Kidney capillary endothelial cell (primary cell): ENCODE measurements at regions not wholly inside any gene's neighbourhood (a gene's known extent, or its start where the extent isn't known, plus 50 kb on each side); places are given as distances from the start of the nearest gene placed in this dataset.
"Not testable (repeated sequence)": the region's sequence is repeated elsewhere in the genome, so short reads cannot be mapped to it uniquely, and the experiment has no call there.

Experiments used
- DNase-seq: peaks from one replicate; pipeline ENCODE4 v3.0.0-alpha.2; 2018; ENCODE audit warnings: low spot score

- DNase-seq = no peak
These were observed 112.6 kb downstream of the BRMS1L start for GRCh38 chr14:35938770-35939169.

GRCh38 chr14:35934499-35934898, 108.4 kb downstream of the BRMS1L start:
- DNase-seq = no peak

GRCh38 chr14:35932659-35933159, 106.6 kb downstream of the BRMS1L start:
- no peak for DNase-seq

GRCh38 chr14:35932136-35932535, 106.0 kb downstream of the BRMS1L start:
- no peak for DNase-seq

- DNase-seq = no peak
These were observed 105.2 kb downstream of the BRMS1L start for GRCh38 chr14:35931346-35931745.

- no peak for DNase-seq
These were observed 103.0 kb downstream of the BRMS1L start for GRCh38 chr14:35929186-35929585.

- no peak for DNase-seq
These were observed 101.6 kb downstream of the BRMS1L start for GRCh38 chr14:35927727-35928126.

GRCh38 chr14:35925319-35925718, 99.2 kb downstream of the BRMS1L start:
- no peak for DNase-seq

GRCh38 chr14:35922590-35922989, 96.5 kb downstream of the BRMS1L start:
- DNase-seq = not testable (repeated sequence)

GRCh38 chr14:35921745-35922144, 95.6 kb downstream of the BRMS1L start:
- DNase-seq = no peak
